Kidney tubule cell (primary cell): ENCODE measurements at regions not wholly inside any gene's neighbourhood (a gene's known extent, or its start where the extent isn't known, plus 50 kb on each side); places are given as distances from the start of the nearest gene placed in this dataset.
"Not testable (repeated sequence)": the region's sequence is repeated elsewhere in the genome, so short reads cannot be mapped to it uniquely, and the experiment has no call there.

ENCODE experiments used
- DNase-seq: peaks from one replicate; pipeline ENCODE4 v3.0.0-alpha.2; 2018; ENCODE audit warnings: low spot score

GRCh38 chr16:22436823-22437652 lies 62.6 kb upstream of the CDR2 start:
- DNase-seq: peak; percentile 77

- DNase-seq: not testable (repeated sequence)
Measured at GRCh38 chr16:22436326-22436822, 62.0 kb upstream of the CDR2 start.

DNA sequence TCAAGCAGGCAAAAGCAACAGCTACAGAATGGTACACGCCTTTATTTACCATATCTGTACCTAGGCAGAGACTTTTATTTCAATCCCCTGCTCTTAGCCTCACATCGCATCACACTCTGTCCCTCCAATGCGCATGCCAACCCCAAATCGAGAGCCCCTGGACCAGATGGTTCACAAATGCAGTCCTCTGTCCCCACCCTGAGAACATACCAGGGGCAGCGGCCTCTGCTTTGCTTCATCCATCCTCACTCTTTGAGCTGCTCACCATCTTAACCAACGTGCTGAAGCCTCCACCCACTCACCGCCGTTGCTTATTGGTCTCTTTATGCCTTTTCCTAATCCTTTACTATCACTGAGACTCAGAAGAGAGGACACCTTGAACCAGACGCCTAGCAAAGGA lies 56.9 kb upstream of the CDR2 start:
- not testable (repeated sequence) for DNase-seq

- no peak for DNase-seq
Measured at GRCh38 chr16:22428654-22429053, 54.2 kb upstream of the CDR2 start.

DNA sequence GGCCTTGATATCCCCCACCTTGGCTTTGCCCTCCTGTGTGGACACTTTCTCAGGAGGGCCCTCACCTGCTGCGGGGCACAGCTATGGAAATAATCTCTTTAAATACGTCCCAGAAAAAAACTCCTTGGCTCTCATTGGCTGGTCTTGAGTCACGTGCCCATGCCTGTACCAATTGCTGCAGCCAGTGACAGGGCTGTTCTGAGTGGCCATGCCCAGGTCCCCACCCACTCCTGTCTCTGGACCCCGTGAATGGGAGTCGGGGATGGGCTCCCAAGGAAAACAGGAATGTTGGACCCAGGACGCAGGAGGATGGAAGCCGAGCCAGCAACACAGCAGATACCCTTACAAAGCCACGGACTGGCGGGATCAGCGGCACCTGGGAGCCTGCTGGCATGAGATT lies 53.1 kb upstream of the CDR2 start:
- DNase-seq: no peak

GRCh38 chr16:22425847-22426246 lies 51.4 kb upstream of the CDR2 start:
- no peak for DNase-seq

DNA sequence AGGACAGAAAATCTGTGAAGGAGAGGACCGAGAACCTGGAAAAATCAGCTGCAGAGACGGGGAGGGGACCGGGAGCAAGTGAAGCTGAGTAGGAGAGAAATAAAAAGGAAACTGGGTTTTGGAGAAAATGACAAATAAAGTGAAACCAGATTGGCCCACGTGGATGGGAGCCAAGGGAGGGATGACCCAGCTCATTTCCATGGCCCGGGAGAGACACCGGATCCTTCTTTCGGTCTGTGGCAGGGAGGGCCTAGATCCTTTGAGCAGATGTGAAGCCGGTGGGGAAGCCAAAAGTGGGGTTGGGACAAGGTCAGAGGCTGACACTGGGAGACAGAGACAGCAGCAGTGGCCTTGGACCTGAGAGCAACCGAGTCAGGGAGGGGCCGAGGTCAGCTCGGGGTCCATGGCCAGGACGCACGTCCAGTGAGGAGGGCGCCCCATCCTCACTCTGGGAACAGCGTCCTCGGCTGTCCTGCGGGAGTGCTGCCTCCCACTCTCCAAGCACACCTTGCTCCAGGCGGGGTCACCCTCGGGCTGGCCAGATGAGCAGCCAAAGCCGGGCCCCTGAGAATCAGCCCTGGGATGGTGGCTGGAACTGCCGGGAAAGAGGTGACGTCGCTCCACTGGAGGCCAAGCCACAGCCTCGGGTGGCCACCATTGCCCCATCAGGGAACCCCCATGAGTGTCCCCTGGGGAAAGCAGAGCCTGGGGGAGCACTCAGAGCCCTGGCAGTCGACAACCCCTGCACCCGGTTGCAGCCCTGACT lies 50.8 kb upstream of the CDR2 start:
- DNase-seq: no peak

DNA sequence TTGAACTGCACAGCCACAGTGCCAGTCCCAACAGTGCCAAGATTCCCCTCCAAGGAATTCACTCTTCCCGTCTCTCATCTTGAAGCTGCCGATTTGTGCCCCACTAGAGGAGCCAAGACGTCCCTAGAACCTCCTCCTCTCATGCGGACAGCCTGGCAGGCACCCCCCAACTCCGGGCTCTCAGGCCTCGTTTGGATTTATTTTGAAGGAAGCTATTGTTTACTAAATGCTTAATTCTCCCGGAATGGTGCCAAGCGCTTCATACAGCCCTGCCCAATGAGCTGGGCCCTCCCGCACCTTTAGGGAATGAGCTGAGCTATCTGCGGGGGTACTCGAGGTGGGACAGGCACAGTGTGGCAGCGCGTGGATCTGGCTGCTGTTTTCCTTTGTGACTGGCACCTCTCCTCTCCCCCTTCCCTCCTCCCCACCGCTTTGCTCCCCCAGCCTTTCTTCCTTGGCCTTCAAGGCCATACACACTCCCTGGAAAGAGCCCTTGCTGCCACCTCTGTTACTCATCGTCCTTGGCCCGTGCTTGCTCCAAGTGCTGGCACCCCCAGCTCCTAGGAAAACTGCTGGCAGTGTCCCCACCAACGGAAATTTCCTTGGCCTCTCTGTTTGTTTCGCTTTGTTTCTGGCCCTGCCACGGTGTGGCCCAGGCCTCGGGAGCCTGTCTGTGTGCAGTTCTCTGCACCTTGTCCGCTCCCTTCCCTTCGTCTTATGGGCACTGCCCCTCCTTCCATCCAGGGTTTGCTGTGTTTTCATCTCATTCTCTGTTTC lies 49.9 kb upstream of the CDR2 start:
- DNase-seq: no peak
